ENCODE measurements at regions not wholly inside any gene's neighbourhood (a gene's known extent, or its start where the extent isn't known, plus 50 kb on each side); places are given as distances from the start of the nearest gene placed in this dataset.
A peak's percentile ranks its signal among the peaks of the same experiment; 100 is the strongest.

DNA sequence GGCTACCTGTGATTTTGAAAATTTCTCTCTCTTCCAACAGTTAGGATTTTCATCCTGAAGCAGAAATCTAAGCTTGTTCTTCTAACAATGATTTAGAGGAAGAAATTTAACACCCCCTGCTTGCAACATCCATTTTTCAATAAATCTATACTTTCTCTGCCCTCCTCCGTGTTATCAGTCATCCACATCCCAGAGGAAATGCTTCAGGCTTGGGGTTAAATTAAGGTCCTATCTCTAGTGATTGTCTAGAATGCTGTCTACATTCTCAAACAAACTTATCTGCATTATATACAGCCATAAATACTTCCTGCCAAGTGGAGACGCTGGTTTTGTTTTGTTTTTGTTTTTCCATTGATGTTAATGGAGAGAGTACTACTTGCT lies 371.0 kb downstream of the CSNK1G3 start:
- DNase-seq (ENCODE audit: low spot score) = peak; percentile 5

DNA sequence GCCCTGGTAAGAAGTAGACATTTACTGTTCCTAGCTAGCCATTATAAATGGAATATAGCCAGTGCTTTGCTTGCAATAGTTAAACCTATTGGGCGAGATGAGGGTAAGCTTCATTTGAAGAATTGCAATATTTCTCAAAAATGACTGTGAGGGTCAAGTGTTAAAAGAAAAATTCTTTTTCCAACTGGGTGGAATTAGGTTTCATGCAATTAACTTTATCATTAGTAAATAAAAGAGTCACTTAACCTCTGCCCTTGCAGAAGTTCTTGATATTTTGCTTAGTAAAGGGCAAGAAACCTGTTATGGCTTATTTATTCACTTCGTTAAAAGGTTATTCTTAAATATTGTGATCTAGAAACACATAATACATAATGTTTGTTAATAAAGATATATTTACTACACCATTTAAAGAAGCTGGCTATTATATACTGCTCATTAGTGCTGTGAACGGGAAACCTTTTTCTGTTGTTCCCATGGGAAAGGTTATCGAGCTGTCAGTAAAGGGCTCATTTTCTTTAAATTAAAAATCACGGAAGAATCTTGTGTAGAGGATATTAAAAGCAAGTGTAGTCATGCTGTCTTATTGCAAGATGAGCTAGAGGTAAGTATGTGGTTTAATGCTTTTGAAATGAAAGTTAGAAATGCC lies 370.5 kb downstream of the CSNK1G3 start:
- DNase-seq (ENCODE audit: low spot score) = no peak

DNA sequence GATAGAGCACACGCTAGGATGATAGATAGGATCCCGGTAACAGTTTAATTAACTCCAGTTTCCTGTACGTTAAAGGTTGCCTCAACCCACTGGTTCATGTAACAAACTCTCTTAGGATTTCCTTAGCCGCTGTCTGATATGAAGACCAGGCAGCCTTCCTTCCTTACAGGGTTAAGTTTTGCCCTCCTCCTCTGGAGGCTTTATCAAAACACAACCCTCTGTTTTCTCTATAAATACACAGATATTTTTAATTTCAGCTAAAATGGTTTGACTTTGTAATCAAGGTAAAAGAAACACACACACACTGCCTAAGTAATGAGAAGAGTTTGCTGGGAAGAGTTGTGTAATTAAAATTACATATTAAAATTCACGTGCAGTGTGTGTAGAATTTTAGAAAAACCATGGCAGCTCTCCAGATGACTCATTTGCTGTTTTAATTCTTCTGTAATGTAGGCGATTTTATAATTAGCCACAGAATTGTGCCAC lies 369.8 kb downstream of the CSNK1G3 start:
- peak; percentile 5 for DNase-seq (ENCODE audit: low spot score)

DNA sequence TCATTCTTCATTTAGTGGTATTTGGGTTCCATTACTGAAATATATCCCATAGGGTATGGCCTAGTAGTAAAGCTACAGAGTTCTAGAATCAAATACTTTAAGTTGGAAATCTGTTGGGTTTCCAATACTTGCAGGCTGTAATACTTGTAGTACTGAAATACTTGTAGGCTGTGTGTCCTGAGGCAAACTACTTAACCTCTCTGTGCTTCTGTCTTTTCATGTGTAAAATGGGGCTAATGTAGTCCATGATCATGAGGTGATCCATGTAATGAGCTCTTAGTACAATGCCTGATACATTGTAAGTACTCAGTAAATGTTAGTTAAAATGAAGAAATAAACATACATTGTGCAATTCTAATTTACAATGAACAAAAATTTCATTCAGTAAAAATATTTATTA lies 368.9 kb downstream of the CSNK1G3 start:
- no peak for DNase-seq (ENCODE audit: low spot score)

DNA sequence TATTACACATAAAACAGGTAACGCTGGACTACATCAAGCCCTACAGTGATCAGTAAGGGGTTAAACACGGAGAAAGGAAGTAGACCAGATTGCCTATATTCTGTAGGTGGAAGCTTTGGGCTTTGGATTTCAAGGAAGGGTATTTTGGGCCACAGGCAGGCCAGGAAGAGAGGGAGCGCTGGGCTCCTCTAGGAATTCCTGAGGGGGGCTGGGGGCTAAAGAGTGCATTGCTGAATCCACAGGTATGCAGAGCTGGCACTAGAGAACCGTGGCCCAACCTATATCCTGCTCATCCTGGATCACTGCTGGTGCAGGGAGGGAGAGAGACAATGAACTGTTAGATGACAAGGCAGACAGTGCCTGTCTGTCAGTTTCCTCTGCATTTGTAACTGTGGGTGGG lies 367.1 kb downstream of the CSNK1G3 start:
- DNase-seq (ENCODE audit: low spot score) = no peak

DNA sequence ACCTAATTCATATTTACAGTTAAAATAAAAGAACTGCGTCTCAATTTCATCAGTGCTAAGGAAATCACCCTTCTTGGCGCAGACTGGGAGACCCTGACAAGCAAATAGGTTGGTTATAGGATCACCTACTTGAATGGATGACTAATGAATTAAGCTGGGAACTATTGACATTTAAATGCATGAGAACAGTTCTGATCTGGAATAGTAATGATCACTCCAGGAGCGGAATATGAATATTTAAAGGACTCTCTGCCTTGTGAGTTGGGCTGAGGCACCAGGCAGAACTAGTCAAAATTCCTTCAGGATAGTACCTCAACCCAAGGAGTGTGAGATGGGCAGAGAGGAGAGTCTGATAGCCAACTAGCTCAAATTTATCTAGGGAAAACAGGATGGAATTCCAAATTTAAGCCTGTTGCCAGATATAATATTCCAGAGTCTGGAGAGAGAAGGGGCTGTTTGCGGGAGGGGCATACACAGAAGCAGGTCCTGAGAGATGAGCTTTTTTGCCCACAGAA lies 364.4 kb downstream of the CSNK1G3 start:
- no peak for DNase-seq (ENCODE audit: low spot score)

DNA sequence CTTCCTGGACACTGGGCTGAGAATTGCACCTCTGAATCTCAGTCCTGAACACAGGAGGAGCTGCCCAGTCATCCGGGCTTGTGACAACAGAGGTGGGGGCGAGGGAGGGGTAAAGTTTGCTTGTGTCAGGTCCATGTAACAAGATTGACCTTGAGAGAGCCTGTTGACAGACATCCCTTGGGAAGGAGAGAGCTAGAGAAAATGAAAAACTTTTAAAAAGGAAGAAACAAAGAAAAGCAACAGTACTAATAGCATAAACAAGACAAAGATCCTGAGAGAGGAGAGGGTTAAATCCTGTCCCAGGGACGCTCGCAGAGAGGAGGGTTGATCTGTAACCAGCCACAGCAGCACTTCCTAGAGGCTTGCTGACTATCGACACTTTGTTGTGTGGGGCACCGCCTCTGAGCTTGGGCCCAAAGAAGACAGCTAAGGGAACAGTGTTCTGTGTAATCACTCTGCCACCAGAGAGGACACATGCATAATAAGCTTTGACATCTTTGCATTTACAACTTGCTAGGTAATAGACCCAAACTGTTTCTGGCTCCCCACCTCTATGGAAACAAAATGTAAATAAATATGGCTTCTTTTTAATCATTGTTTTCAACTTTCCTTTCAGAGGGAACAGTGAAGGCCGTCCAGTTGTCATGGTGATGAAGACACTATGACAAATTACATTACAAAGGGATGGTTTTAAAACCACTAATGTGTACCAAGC lies 363.7 kb downstream of the CSNK1G3 start:
- DNase-seq (ENCODE audit: low spot score) = peak; percentile 12

DNA sequence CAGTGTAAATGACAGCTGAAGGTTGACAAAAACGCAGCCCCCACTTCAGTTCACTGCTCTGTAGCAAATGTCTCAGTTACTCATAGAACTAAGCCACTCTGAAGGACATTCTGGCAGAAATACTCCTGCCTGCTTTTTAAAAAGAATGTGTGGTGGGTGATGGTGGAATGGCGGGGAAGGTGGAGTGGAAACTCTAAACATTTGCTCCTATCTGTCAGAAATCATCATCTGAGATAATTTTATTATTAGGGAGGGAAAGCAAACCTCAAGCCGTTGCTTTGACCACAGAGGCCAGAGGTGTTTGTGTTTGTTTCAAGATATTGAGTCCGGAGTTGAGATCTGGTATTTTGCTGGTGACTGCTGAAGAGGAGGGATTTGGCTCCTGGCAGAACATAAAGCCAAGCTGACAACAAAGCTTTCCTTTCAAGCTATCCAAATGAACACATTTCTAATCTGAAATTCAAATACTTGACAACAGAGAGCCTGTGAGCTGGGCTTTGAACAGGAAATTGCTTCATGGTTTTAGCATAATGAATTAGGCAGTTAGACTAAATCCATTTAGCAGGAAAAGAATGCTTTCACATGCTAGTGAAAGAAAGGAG lies 362.7 kb downstream of the CSNK1G3 start:
- DNase-seq (ENCODE audit: low spot score) = peak; percentile 65

DNA sequence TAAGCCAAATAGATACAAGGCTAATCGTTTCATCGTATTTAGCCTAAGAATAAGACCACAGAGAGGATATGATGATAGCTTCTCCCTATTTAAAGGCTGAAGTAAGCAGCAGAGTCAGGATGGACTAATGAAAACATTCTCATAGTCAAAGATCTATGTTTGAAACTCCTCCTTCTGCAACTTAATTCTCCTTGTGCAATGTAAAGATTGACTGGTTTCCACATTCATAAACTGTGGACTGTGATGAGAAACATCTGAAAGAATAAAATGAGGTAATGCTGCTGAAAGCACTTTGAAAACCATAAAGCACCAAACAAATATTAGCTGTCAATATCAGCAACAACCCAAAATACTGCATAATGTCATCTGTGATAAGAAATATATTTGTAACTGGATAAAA lies 361.9 kb downstream of the CSNK1G3 start:
- DNase-seq (ENCODE audit: low spot score) = no peak

DNA sequence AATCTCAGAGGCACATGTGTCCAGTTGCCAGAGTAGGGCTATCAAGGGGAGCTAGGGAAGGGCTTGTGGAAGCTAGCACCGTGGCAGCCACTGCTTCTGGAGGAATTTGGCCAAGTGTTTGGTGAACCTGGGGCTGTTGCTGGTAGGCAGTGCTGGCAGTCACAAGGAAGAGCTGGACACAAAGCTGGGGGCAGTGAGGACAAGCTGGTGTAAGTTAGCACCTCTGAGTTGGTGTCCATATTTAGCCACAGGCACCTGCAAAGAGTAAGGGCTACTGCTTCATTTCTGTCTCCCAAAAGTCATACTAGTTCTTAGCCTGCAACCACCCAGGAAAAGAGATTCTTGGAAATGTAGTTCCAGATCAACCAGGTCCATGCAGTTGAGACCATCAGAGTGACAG lies 359.4 kb downstream of the CSNK1G3 start:
- DNase-seq (ENCODE audit: low spot score) = no peak

DNA sequence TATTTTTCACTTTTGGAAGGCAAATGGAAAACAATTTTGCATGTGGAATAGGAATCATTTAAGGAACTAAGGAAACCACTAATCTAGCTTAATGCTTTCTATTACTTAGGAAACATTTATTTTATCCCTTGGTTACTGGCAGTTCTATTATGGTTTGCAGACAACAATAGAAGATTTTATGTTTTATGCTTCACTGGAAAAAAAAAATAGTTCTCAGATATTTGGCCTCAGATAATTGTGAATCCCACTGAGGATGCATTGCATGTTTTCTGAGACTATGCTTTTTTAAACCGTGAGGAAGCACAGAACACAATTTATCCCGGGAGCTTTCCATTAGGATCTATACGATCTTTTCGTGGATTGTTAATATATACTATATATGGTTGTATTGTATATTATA lies 356.9 kb downstream of the CSNK1G3 start:
- no peak for DNase-seq (ENCODE audit: low spot score)

DNA sequence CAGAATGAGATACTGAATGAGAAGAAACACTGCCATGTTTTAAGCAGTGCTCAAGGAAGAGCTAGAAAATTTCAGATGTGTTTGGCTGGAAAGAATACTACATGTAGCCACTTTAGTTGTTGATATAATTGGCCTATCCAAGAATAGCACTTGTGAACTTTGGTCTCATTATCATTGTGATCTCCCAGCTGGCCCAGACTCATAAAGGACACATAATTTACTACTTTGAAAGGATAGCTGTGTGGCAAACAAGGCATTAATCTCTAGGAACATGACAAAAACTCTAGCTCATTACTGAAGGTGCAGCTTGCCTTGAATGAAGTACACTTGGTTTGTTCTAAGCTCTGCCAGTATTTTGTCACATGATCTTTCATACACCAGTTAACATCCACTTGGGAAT lies 356.3 kb downstream of the CSNK1G3 start:
- no peak for DNase-seq (ENCODE audit: low spot score)

DNA sequence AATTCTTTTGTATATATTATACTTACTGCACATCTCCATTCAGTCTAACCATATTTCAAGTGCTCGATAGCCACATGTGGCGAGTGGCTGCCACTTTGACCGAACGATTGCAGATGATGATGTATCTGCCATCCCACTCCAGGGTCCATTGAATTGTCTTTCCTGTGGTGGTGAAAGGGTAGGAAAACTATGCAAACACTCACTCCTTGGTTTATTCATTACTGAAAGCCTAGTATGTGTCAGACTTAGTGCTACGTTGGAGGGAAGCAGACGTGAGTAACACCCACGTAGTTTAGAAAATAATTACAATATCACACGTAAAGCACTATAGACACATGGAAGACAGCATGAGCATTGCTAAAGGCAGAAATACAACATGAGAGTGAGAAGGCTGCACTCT lies 353.7 kb downstream of the CSNK1G3 start:
- DNase-seq (ENCODE audit: low spot score) = no peak

DNA sequence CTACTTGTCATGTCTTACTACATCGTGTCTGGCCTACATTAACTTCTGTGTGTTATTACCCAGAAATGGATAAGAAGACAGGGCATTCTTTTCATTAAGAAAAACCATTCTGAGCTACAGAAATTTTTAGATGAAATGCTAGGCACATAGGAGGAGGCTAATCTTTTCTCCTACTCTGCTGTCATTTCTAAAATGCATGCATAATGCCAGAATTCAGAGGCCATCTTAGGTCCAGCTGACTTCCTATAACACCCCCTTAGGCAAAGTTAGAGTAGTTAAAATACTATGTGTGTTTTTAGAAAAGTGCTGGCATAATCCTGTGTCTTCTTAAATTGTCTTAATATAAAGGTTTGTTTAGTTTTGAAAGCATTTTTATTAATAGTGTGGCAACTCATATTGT lies 352.6 kb downstream of the CSNK1G3 start:
- no peak for DNase-seq (ENCODE audit: low spot score)

DNA sequence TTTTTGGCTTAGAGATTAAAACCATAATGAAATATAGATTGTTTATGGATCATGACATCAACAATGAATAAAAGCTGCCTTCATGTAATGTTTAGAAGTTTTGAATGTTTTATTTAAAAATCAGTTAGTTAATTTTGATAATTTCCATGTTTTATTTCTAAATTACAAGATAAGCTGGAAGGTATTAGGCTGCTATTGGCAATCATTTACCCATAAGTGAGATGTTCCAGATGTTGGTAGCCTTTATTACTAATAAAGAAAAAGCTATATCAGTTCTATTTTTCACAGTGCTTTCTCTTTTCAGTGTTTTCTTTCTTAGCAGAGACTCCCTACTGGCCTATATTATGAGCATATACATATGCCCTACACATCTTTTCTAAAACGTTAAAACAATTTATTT lies 347.0 kb downstream of the CSNK1G3 start:
- DNase-seq (ENCODE audit: low spot score) = no peak

DNA sequence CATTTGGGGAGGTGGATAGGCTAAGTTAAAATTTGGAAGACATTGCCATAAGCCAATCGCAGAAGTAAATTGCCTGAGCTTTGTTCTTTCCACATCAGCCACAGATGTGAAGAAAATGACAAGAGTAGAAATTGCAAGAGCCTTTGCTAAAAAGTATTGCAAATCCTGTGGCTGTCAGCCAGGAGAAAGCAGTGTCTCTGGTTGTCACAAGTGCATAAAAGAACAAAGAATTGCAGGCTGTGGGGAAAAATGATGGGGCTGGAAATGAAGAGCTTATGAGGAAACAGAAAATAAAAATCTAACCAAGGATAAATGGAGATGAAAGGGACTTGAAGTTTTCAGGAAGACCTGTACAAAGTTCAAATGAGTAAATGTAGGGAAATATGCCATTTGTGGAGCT lies 344.8 kb downstream of the CSNK1G3 start:
- DNase-seq (ENCODE audit: low spot score) = peak; percentile 65

DNA sequence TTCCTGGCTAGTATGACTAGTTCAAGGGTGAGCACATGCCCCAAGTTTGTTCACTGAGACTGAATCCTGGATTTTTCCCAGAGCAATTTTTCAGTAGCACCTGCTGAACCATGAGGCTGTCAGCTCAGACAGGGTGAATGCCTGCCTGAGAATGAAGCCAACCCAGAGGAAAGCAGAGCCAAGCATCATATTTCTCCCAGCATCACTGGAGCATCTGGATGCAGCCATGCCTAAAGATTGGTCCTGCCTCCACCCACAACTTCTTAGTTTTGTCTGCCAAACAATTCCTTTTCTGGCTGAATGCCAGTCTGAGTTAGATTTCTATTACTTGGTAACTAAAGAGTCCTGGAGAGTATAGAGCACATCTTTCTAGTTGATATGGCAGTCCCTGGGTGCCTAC lies 343.6 kb downstream of the CSNK1G3 start:
- no peak for DNase-seq (ENCODE audit: low spot score)

DNA sequence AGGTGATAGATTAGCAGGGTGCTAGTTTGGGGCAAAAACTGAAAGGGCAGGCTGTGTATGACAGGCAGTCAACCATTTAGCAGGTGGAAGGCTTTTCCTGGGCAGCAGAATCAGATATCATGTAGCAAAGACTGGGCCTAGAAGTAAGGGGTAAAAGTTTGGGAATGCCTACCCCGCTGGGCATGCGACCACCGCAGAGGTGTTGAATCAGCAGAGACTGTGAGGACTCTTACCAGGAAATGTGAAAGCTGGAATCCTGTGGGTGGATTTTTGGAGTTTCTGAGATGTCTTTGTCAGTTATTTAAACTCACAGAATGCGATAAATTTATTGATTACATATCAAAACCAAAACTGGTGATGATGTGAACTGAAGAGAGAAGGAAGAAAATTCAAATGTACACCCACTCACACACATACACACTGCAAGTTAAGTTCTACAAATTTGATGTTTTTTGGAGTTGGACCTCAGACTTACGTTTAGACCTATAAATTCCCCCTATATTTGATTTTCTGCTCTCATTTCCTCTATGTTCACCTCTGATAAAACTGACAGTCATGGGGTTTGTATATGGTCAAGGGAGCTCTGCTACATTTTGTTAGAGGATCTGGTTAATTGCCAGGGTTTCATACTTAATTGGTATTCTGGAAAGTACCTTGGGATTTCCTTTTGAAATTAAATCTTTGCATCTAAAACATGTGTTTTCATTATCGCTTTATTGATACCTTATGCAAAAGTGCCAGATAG lies 333.6 kb downstream of the CSNK1G3 start:
- DNase-seq (ENCODE audit: low spot score) = no peak

DNA sequence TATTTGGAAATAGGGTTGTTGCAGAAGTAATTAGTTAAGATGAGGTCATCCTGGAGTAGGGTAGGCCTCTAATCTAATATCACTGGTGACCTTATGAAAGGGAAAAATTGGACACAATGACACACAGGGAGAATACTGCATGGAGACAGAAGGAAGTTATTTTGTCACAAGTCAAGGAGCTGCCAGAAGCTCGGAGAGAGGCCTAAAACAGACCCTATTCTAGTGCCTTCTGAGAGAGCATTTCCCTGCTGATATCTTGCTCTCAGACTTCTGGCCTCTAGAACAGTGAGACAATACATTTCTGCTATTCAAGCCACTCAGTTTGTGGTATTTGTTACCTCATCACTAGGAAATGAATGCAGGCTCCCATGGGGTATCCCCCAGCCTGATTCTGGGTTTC lies 332.9 kb downstream of the CSNK1G3 start:
- no peak for DNase-seq (ENCODE audit: low spot score)

DNA sequence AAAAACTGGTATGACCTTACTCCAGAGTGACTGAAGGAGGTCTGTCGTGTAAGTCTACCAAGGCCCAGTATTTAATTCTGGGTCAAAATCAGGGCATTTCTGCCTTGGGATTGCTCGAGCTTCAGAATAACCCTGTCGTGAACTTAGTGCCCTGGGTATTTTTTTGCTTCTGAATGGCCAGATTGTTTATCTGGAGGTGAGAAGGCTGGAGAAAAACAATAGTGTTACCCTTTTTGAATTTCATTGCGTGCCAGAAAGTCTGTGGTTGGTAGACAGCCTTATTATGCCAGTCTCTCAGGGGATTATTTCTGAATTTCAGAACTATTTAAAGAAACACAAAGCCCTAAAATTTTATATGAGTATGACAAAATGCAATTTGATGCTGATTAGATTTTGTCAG lies 323.4 kb downstream of the CSNK1G3 start:
- DNase-seq (ENCODE audit: low spot score) = no peak

DNA sequence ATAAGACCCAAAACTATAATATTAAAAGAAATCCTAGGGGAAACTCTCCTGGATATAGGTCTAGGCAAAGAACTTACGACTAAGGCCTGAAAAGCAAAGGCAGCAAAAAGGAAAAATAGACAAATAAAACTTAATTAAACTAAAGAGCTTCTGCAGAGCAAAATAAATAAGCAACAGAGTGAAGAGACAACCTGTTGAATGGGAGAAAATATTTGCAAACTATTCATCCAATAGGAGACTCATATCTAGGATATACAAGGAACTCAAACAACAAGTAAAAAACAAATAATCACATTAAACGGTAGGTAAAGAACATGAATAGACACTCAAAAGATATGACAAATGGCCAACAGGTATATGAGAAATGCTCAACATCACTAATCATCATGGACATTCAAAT lies 318.6 kb downstream of the CSNK1G3 start:
- DNase-seq (ENCODE audit: low spot score) = no peak

DNA sequence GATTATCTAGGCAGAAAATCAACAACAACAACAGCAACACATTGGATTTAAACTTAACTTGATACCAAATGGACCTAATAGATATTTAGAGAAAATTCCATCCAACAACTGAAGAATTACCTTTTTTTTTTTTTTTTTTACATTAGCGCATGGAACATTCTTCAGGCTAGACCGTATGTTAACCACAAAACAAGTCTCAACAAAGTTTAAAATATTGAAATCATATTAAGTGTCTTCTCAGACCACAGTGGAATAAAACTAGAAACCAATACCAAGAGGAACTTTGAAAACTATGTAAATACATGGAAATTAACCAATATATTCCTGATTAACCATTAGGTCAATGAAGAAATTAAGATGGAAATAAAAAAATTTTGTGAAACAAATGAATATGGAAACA lies 315.8 kb downstream of the CSNK1G3 start:
- no peak for DNase-seq (ENCODE audit: low spot score)

Measured in umbilical cord (tissue), 1 donor.